Mesendoderm (in vitro differentiated cells): ENCODE measurements at regions not wholly inside any gene's neighbourhood (a gene's known extent, or its start where the extent isn't known, plus 50 kb on each side); places are given as distances from the start of the nearest gene placed in this dataset.

ENCODE experiments used
- DNase-seq: peaks from one replicate; pipeline ENCODE4 v3.0.0; 2013
- H2AK5ac ChIP-seq: 2 replicates; pipeline ENCODE4 v1.6.1; 2013; ENCODE audit warnings: low read length, inconsistent platforms
- H2BK120ac ChIP-seq: 2 replicates; pipeline ENCODE4 v1.6.1; 2013; ENCODE audit warnings: low read depth, mild to moderate bottlenecking, low read length, moderate library complexity, mixed read lengths
- H2BK15ac ChIP-seq: replicated peaks from 2 replicates; pipeline ENCODE4 v1.6.1; 2013; ENCODE audit warnings: low read depth, mild to moderate bottlenecking, moderate library complexity
- H2BK5ac ChIP-seq: 2 replicates; pipeline ENCODE4 v1.6.1; 2013; ENCODE audit warnings: low read length, inconsistent platforms
- H3K18ac ChIP-seq: 2 replicates; pipeline ENCODE4 v1.6.1; 2013; ENCODE audit warnings: mild to moderate bottlenecking, low read length, mixed read lengths
- H3K23ac ChIP-seq: one replicate; pipeline ENCODE4 v1.6.1; 2013; ENCODE audit warnings: low read length
- H3K27ac ChIP-seq: 2 replicates; pipeline ENCODE4 v1.5.1; 2013; ENCODE audit warnings: low read depth, mild to moderate bottlenecking, inconsistent platforms, low read length, moderate library complexity
- H3K27me3 ChIP-seq: 2 replicates; pipeline ENCODE4 v1.6.1; 2013; ENCODE audit warnings: low read length, control low read depth, mild to moderate bottlenecking, inconsistent platforms; ENCODE audit not compliant: insufficient read depth, poor library complexity
- H3K36me3 ChIP-seq: 2 replicates; pipeline ENCODE4 v1.6.1; 2013; ENCODE audit warnings: low read length, inconsistent platforms; ENCODE audit not compliant: control insufficient read depth, insufficient read depth
- H3K4ac ChIP-seq: one replicate; pipeline ENCODE4 v1.6.1; 2013; ENCODE audit warnings: low read depth, mild to moderate bottlenecking, low read length, moderate library complexity
- H3K4me1 ChIP-seq: 2 replicates; pipeline ENCODE4 v1.6.1; 2013; ENCODE audit warnings: low read depth, low read length, inconsistent platforms; ENCODE audit not compliant: control insufficient read depth
- H3K4me2 ChIP-seq: 2 replicates; pipeline ENCODE4 v1.6.1; 2013; ENCODE audit warnings: low read length
- H3K4me3 ChIP-seq: 2 replicates; pipeline ENCODE4 v1.5.1; 2013; ENCODE audit warnings: mild to moderate bottlenecking, low read length
- H3K56ac ChIP-seq: one replicate; pipeline ENCODE4 v1.6.1; 2013; ENCODE audit warnings: low read length
- H3K79me1 ChIP-seq: 2 replicates; pipeline ENCODE4 v1.6.1; 2013; ENCODE audit warnings: low read length, inconsistent platforms
- H3K79me2 ChIP-seq: 2 replicates; pipeline ENCODE4 v1.6.1; 2013; ENCODE audit warnings: mild to moderate bottlenecking, low read length; ENCODE audit not compliant: control insufficient read depth, insufficient read depth
- H3K9ac ChIP-seq: 2 replicates; pipeline ENCODE4 v1.6.1; 2013; ENCODE audit warnings: low read length, inconsistent platforms
- H4K5ac ChIP-seq: one replicate; pipeline ENCODE4 v1.6.1; 2013; ENCODE audit warnings: low read length
- H4K8ac ChIP-seq: one replicate; pipeline ENCODE4 v1.6.1; 2013; ENCODE audit warnings: low read depth, mild to moderate bottlenecking, control low read depth, low read length, moderate library complexity
- WGBS: extraction: QIAGEN DNeasy Blood & Tissue Kit; methylation state at CpG from one replicate; pipeline ENCODE4 v1.1.7; 2013; ENCODE audit warnings: low lambda C conversion rate, missing lambda C conversion rate; ENCODE audit not compliant: insufficient coverage; ENCODE audit errors: extremely low coverage; 5-methylcytosine and 5-hydroxymethylcytosine counted together

GRCh38 chr2:45256173-45256866, 247.1 kb upstream of the SIX2 start:
- Histone ChIP-seq H3K4me1 (peaks cover 14% of the 10 kb centered on the region), H3K18ac (peak overlapping the region; percentile 1)

GRCh38 chr2:45255563-45255962, 246.3 kb upstream of the SIX2 start:
- Histone ChIP-seq H3K79me1 (no peaks in the 10 kb centered on the region), H4K8ac (no peak overlapping the region), H2BK120ac (no peak overlapping the region), H3K23ac (no peak overlapping the region), H3K56ac (no peak overlapping the region), H2AK5ac (no peak overlapping the region), H3K27me3 (no peaks in the 10 kb centered on the region), H3K4me1 (peaks cover 14% of the 10 kb centered on the region), H3K9ac (no peak overlapping the region), H3K79me2 (no peaks in the 10 kb centered on the region), H4K5ac (no peak overlapping the region), H3K27ac (no peak overlapping the region), H2BK15ac (no peak overlapping the region), H3K4ac (no peak overlapping the region), H3K4me2 (no peak overlapping the region), H3K36me3 (no peaks in the 10 kb centered on the region), H3K4me3 (no peak overlapping the region), H3K18ac (no peak overlapping the region), H2BK5ac (no peak overlapping the region)
- DNase-seq, result no peak
- WGBS, result no CpG with 5 or more reads among the region's 3 CpGs

More at GRCh38 chr2:45256173-45256866, 247.1 kb upstream of the SIX2 start:
- no peak overlapping the region for H2BK120ac ChIP-seq
- H3K4ac ChIP-seq, result peak overlapping the region; percentile 10
- H4K5ac ChIP-seq, result no peak overlapping the region
- H3K27ac ChIP-seq, result no peak overlapping the region
- H3K79me2 ChIP-seq, result no peaks in the 10 kb centered on the region
- H3K56ac ChIP-seq, result peak overlapping the region; percentile 40
- H3K9ac ChIP-seq, result no peak overlapping the region
- no peak overlapping the region for H4K8ac ChIP-seq
- no peaks in the 10 kb centered on the region for H3K27me3 ChIP-seq
- H3K36me3 ChIP-seq, result no peaks in the 10 kb centered on the region
- H3K4me2 ChIP-seq, result no peak overlapping the region
- H3K23ac ChIP-seq, result no peak overlapping the region
- H2BK15ac ChIP-seq, result no peak overlapping the region
- no peak overlapping the region for H2BK5ac ChIP-seq
- H3K4me3 ChIP-seq, result no peak overlapping the region
- no peaks in the 10 kb centered on the region for H3K79me1 ChIP-seq
- DNase-seq, result no peak
- no CpG with 5 or more reads among the region's 7 CpGs for WGBS
- no peak overlapping the region for H2AK5ac ChIP-seq

- Histone ChIP-seq H3K56ac (no peak overlapping the region), H3K36me3 (no peaks in the 10 kb centered on the region), H2BK120ac (no peak overlapping the region), H3K9ac (no peak overlapping the region), H4K8ac (no peak overlapping the region), H3K79me2 (no peaks in the 10 kb centered on the region), H3K4me2 (no peak overlapping the region), H3K27ac (no peak overlapping the region), H3K27me3 (no peaks in the 10 kb centered on the region), H3K4ac (no peak overlapping the region), H2BK5ac (no peak overlapping the region), H3K79me1 (no peaks in the 10 kb centered on the region), H3K18ac (no peak overlapping the region), H3K4me1 (peaks cover 8% of the 10 kb centered on the region), H3K4me3 (no peak overlapping the region), H4K5ac (no peak overlapping the region), H2BK15ac (no peak overlapping the region), H3K23ac (no peak overlapping the region), H2AK5ac (no peak overlapping the region)
- no peak for DNase-seq
- no CpG with 5 or more reads among the region's 9 CpGs for WGBS
Observed at GRCh38 chr2:45254025-45254424, 244.8 kb upstream of the SIX2 start.

- WGBS, result no CpG with 5 or more reads among the region's 3 CpGs
- H2BK120ac ChIP-seq, result no peak overlapping the region
Observed at GRCh38 chr2:45253151-45253550, 243.9 kb upstream of the SIX2 start.

GRCh38 chr2:45250176-45250575, 240.9 kb upstream of the SIX2 start:
- DNase-seq, result no peak
- Histone ChIP-seq H2AK5ac (no peak overlapping the region), H3K79me2 (no peaks in the 10 kb centered on the region), H3K27me3 (no peaks in the 10 kb centered on the region), H3K4me1 (no peaks in the 10 kb centered on the region), H2BK15ac (no peak overlapping the region), H3K18ac (no peak overlapping the region), H3K23ac (no peak overlapping the region), H3K27ac (no peak overlapping the region), H3K36me3 (no peaks in the 10 kb centered on the region), H3K4me2 (no peak overlapping the region), H3K79me1 (no peaks in the 10 kb centered on the region), H3K4me3 (no peak overlapping the region), H2BK120ac (no peak overlapping the region), H3K9ac (no peak overlapping the region), H2BK5ac (no peak overlapping the region), H3K4ac (no peak overlapping the region), H4K8ac (no peak overlapping the region), H3K56ac (no peak overlapping the region), H4K5ac (no peak overlapping the region)

More at GRCh38 chr2:45253151-45253550, 243.9 kb upstream of the SIX2 start:
- H3K23ac ChIP-seq, result no peak overlapping the region
- no peak overlapping the region for H2BK15ac ChIP-seq
- no peak overlapping the region for H3K9ac ChIP-seq
- H3K36me3 ChIP-seq, result no peaks in the 10 kb centered on the region
- no peak overlapping the region for H2BK5ac ChIP-seq
- no peak overlapping the region for H2AK5ac ChIP-seq
- peaks cover 6% of the 10 kb centered on the region for H3K4me1 ChIP-seq
- no peak overlapping the region for H4K5ac ChIP-seq
- no peak overlapping the region for H3K18ac ChIP-seq
- DNase-seq, result no peak
- H3K27ac ChIP-seq, result no peak overlapping the region
- H3K79me1 ChIP-seq, result no peaks in the 10 kb centered on the region
- H3K79me2 ChIP-seq, result no peaks in the 10 kb centered on the region
- no peaks in the 10 kb centered on the region for H3K27me3 ChIP-seq
- no peak overlapping the region for H3K4me2 ChIP-seq
- no peak overlapping the region for H3K56ac ChIP-seq
- H3K4ac ChIP-seq, result no peak overlapping the region
- H4K8ac ChIP-seq, result no peak overlapping the region
- no peak overlapping the region for H3K4me3 ChIP-seq

- no peak overlapping the region for H2AK5ac ChIP-seq
- no peak overlapping the region for H3K4ac ChIP-seq
- H3K23ac ChIP-seq, result no peak overlapping the region
- no peak overlapping the region for H3K18ac ChIP-seq
- no peak overlapping the region for H3K56ac ChIP-seq
- WGBS, result no CpG with 5 or more reads among the region's 4 CpGs
- H3K4me3 ChIP-seq, result no peak overlapping the region
- H3K27ac ChIP-seq, result no peak overlapping the region
- H3K27me3 ChIP-seq, result no peaks in the 10 kb centered on the region
- no peaks in the 10 kb centered on the region for H3K36me3 ChIP-seq
- H2BK15ac ChIP-seq, result no peak overlapping the region
- no peaks in the 10 kb centered on the region for H3K79me1 ChIP-seq
- H3K4me1 ChIP-seq, result no peaks in the 10 kb centered on the region
- no peak overlapping the region for H3K9ac ChIP-seq
- no peak overlapping the region for H4K8ac ChIP-seq
- no peaks in the 10 kb centered on the region for H3K79me2 ChIP-seq
- no peak overlapping the region for H2BK120ac ChIP-seq
- H3K4me2 ChIP-seq, result no peak overlapping the region
- no peak for DNase-seq
- no peak overlapping the region for H4K5ac ChIP-seq
- no peak overlapping the region for H2BK5ac ChIP-seq
Observed at GRCh38 chr2:45248214-45248613, 239.0 kb upstream of the SIX2 start.
